ENCODE measurements at regions not wholly inside any gene's neighbourhood (a gene's known extent, or its start where the extent isn't known, plus 50 kb on each side); places are given as distances from the start of the nearest gene placed in this dataset.

- TF ChIP-seq, protein P1, sequence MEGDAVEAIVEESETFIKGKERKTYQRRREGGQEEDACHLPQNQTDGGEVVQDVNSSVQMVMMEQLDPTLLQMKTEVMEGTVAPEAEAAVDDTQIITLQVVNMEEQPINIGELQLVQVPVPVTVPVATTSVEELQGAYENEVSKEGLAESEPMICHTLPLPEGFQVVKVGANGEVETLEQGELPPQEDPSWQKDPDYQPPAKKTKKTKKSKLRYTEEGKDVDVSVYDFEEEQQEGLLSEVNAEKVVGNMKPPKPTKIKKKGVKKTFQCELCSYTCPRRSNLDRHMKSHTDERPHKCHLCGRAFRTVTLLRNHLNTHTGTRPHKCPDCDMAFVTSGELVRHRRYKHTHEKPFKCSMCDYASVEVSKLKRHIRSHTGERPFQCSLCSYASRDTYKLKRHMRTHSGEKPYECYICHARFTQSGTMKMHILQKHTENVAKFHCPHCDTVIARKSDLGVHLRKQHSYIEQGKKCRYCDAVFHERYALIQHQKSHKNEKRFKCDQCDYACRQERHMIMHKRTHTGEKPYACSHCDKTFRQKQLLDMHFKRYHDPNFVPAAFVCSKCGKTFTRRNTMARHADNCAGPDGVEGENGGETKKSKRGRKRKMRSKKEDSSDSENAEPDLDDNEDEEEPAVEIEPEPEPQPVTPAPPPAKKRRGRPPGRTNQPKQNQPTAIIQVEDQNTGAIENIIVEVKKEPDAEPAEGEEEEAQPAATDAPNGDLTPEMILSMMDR (IDR thresholded peaks at IDR 0.05; ENCODE audit: insufficient read depth, low read depth, low read length) = no peak
- peak; percentile 51 for DNase-seq (ENCODE audit: low read depth)
- H3K4me3 ChIP-seq (ENCODE audit: low read depth, low read length) = no peak overlapping the region
These were observed 396.8 kb upstream of the TBL1XR1 start for GRCh38 chr3:177594096-177594495.

DNA sequence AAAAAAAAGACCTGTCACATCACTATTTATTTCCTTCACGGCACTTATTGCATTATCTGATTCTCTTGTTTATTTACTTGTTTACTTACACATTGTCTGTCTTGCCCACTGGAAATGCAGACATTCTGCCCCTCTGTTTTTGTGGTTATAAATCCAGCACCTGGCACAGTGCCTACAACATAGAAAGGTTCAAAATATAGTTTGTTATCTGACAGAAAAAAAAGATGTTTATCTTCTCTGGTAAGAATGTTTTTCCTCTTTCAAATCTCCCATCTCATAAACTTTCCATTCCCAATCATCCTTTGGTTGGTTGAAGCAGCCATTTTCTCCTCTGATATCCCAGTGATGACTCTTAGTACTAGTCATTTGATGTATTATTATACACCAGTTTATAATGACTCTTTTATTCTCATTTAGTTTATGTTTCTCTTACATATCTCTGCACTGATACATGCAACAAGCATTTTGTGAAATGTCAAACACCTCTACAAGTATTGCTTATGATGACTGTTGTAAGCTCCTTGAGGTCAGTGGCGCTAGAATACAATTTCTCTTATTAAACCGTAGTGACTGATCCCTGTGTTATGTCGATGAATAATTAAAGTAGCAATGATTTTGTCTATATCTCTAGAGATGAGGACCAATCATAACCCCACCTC lies 398.4 kb upstream of the TBL1XR1 start:
- DNase-seq (ENCODE audit: low read depth) = peak; percentile 57

GRCh38 chr3:177596248-177596815 lies 399.1 kb upstream of the TBL1XR1 start:
- DNase-seq (ENCODE audit: low read depth) = no peak
- no peak overlapping the region for H3K4me3 ChIP-seq (ENCODE audit: low read depth, low read length)
- TF ChIP-seq, protein P1 (IDR thresholded peaks at IDR 0.05; ENCODE audit: insufficient read depth, low read depth, low read length) = no peak

More for the DNA sequence above, 398.4 kb upstream of the TBL1XR1 start:
- H3K4me3 ChIP-seq (ENCODE audit: low read depth, low read length) = no peak overlapping the region
- TF ChIP-seq, protein P1 (IDR thresholded peaks at IDR 0.05; ENCODE audit: insufficient read depth, low read depth, low read length) = no peak

- no peak for DNase-seq (ENCODE audit: low read depth)
- TF ChIP-seq, protein P1 (IDR thresholded peaks at IDR 0.05; ENCODE audit: insufficient read depth, low read depth, low read length) = no peak
- no peak overlapping the region for H3K4me3 ChIP-seq (ENCODE audit: low read depth, low read length)
These were observed 399.6 kb upstream of the TBL1XR1 start for GRCh38 chr3:177596816-177597271.

GRCh38 chr3:177597311-177598096 lies 400.2 kb upstream of the TBL1XR1 start:
- no peak overlapping the region for H3K4me3 ChIP-seq (ENCODE audit: low read depth, low read length)
- TF ChIP-seq, protein P1 (IDR thresholded peaks at IDR 0.05; ENCODE audit: insufficient read depth, low read depth, low read length) = no peak
- peak; percentile 79 for DNase-seq (ENCODE audit: low read depth)

- TF ChIP-seq, protein P1 (IDR thresholded peaks at IDR 0.05; ENCODE audit: insufficient read depth, low read depth, low read length) = no peak
- DNase-seq (ENCODE audit: low read depth) = no peak
- no peak overlapping the region for H3K4me3 ChIP-seq (ENCODE audit: low read depth, low read length)
These were observed 401.0 kb upstream of the TBL1XR1 start for GRCh38 chr3:177598097-177598833.
